Neural progenitor cell (in vitro differentiated cells): ENCODE measurements at regions not wholly inside any gene's neighbourhood (a gene's known extent, or its start where the extent isn't known, plus 50 kb on each side); places are given as distances from the start of the nearest gene placed in this dataset.

Experiments used
- DNase-seq: peaks from one replicate; pipeline ENCODE4 v3.0.0-alpha.2; 2016; ENCODE audit warnings: low spot score
- H2AFZ ChIP-seq: fragments of 200-600 bp; sonication (generic); replicated peaks from 2 replicates; pipeline ENCODE4 v1.6.1; 2016; ENCODE audit warnings: antibody characterized with exemption
- H3F3A ChIP-seq: fragments of 200-600 bp; sonication (generic); 2 replicates; pipeline ENCODE4 v1.6.1; 2016; ENCODE audit warnings: antibody characterized with exemption, low read depth
- H3K27ac ChIP-seq: fragments of 200-600 bp; sonication (generic); 2 replicates; pipeline ENCODE4 v1.5.1; 2016; ENCODE audit warnings: mild to moderate bottlenecking
- H3K27me3 ChIP-seq: fragments of 200-600 bp; sonication (generic); 2 replicates; pipeline ENCODE4 v1.6.1; 2016; ENCODE audit warnings: mild to moderate bottlenecking, moderate library complexity
- H3K36me3 ChIP-seq: fragments of 200-600 bp; sonication (generic); 2 replicates; pipeline ENCODE4 v1.5.1; 2016
- H3K4me1 ChIP-seq: fragments of 200-600 bp; sonication (generic); 2 replicates; pipeline ENCODE4 v1.6.1; 2016; ENCODE audit warnings: mixed run types
- H3K4me2 ChIP-seq: fragments of 200-600 bp; sonication (generic); 2 replicates; pipeline ENCODE4 v1.6.1; 2016
- H3K4me3 ChIP-seq: fragments of 200-600 bp; sonication (generic); 2 replicates; pipeline ENCODE4 v1.5.1; 2016
- H3K79me2 ChIP-seq: fragments of 200-600 bp; sonication (generic); 2 replicates; pipeline ENCODE4 v1.6.1; 2016; ENCODE audit warnings: low read depth
- H3K9ac ChIP-seq: fragments of 200-600 bp; sonication (generic); 2 replicates; pipeline ENCODE4 v1.6.1; 2016
- H3K9me3 ChIP-seq: fragments of 200-600 bp; sonication (generic); 2 replicates; pipeline ENCODE4 v1.5.1; 2016; ENCODE audit warnings: low read depth
- H4K20me1 ChIP-seq: fragments of 200-600 bp; sonication (generic); 2 replicates; pipeline ENCODE4 v1.6.1; 2016; ENCODE audit warnings: low read depth
- H3K27ac Mint-ChIP-seq: 3 replicates; pipeline ENCODE4 v1.8.0; 2021; ENCODE audit warnings: mixed read lengths
- H3K27me3 Mint-ChIP-seq: 2 replicates; pipeline ENCODE4 v1.8.0; 2022; ENCODE audit warnings: low read depth, mild to moderate bottlenecking, inconsistent platforms, moderate library complexity, mixed read lengths; ENCODE audit not compliant: insufficient read depth
- H3K36me3 Mint-ChIP-seq: 3 replicates; pipeline ENCODE4 v1.8.0; 2021; ENCODE audit warnings: mixed read lengths
- H3K4me1 Mint-ChIP-seq: 3 replicates; pipeline ENCODE4 v1.8.0; 2021; ENCODE audit warnings: mixed read lengths
- H3K4me3 Mint-ChIP-seq: 3 replicates; pipeline ENCODE4 v1.8.0; 2021; ENCODE audit warnings: mild to moderate bottlenecking, moderate library complexity, mixed read lengths
- H3K9me3 Mint-ChIP-seq: 3 replicates; pipeline ENCODE4 v1.8.0; 2020; ENCODE audit warnings: mixed read lengths
- CTCF ChIP-seq: fragments of 200-600 bp; sonication (generic); IDR thresholded peaks from 2 replicates; pipeline ENCODE4 v1.5.1; 2017; ENCODE audit warnings: antibody characterized with exemption, mild to moderate bottlenecking
- EZH2 ChIP-seq: fragments of 200-600 bp; sonication (generic); IDR thresholded peaks from 2 replicates; pipeline ENCODE4 v1.6.1; 2017; ENCODE audit warnings: antibody characterized with exemption, mild to moderate bottlenecking, moderate library complexity
- EZH2phosphoT487 ChIP-seq: fragments of 200-600 bp; sonication (generic); IDR thresholded peaks from 2 replicates; pipeline ENCODE4 v1.6.1; 2017; ENCODE audit warnings: antibody characterized with exemption

- DNase-seq, result peak; percentile 49
Observed at GRCh38 chr2:236352761-236353593, 88.8 kb upstream of the ASB18 start.

GRCh38 chr2:236353594-236353942, 89.4 kb upstream of the ASB18 start:
- no peak overlapping the region for H3K27ac Mint-ChIP-seq
- Histone ChIP-seq H3K4me2 (no peak overlapping the region), H3K9ac (no peak overlapping the region), H3K27me3 (no peaks in the 10 kb centered on the region), H3K27ac (no peak overlapping the region), H3K9me3 (no peaks in the 10 kb centered on the region), H3F3A (peaks cover 14% of the 10 kb centered on the region), H3K79me2 (no peaks in the 10 kb centered on the region), H4K20me1 (no peaks in the 10 kb centered on the region), H2AFZ (no peak overlapping the region), H3K4me3 (no peak overlapping the region), H3K36me3 (no peaks in the 10 kb centered on the region), H3K4me1 (peaks cover under 1% of the 10 kb centered on the region)
- H3K27me3 Mint-ChIP-seq, result peaks cover 6% of the 10 kb centered on the region
- DNase-seq, result no peak
- TF ChIP-seq EZH2phosphoT487 (no peak), EZH2 (no peak), CTCF (no peak)
- H3K36me3 Mint-ChIP-seq, result no peaks in the 10 kb centered on the region
- no peaks in the 10 kb centered on the region for H3K9me3 Mint-ChIP-seq
- H3K4me3 Mint-ChIP-seq, result no peak overlapping the region
- H3K4me1 Mint-ChIP-seq, result peaks cover 7% of the 10 kb centered on the region

More at GRCh38 chr2:236352761-236353593, 88.8 kb upstream of the ASB18 start:
- Histone ChIP-seq H3K4me2 (no peak overlapping the region), H3K9me3 (no peaks in the 10 kb centered on the region), H3K9ac (no peak overlapping the region), H3K79me2 (no peaks in the 10 kb centered on the region), H3F3A (peaks cover 13% of the 10 kb centered on the region), H3K4me3 (no peak overlapping the region), H3K4me1 (peaks cover 5% of the 10 kb centered on the region), H3K27ac (no peak overlapping the region), H3K36me3 (no peaks in the 10 kb centered on the region), H3K27me3 (no peaks in the 10 kb centered on the region), H4K20me1 (no peaks in the 10 kb centered on the region), H2AFZ (no peak overlapping the region)
- no peaks in the 10 kb centered on the region for H3K36me3 Mint-ChIP-seq
- no peaks in the 10 kb centered on the region for H3K9me3 Mint-ChIP-seq
- TF ChIP-seq CTCF (peak; percentile 98), EZH2 (no peak), EZH2phosphoT487 (no peak)
- H3K4me3 Mint-ChIP-seq, result no peak overlapping the region
- no peak overlapping the region for H3K27ac Mint-ChIP-seq
- H3K4me1 Mint-ChIP-seq, result peaks cover 11% of the 10 kb centered on the region
- H3K27me3 Mint-ChIP-seq, result peaks cover 6% of the 10 kb centered on the region

- Histone ChIP-seq H3K4me1 (peaks cover under 1% of the 10 kb centered on the region), H3K79me2 (no peaks in the 10 kb centered on the region), H2AFZ (no peak overlapping the region), H3F3A (peaks cover 18% of the 10 kb centered on the region), H3K9me3 (no peaks in the 10 kb centered on the region), H3K4me2 (no peak overlapping the region), H3K36me3 (no peaks in the 10 kb centered on the region), H3K4me3 (no peak overlapping the region), H3K9ac (no peak overlapping the region), H3K27me3 (no peaks in the 10 kb centered on the region), H3K27ac (no peak overlapping the region), H4K20me1 (no peaks in the 10 kb centered on the region)
- DNase-seq, result no peak
- H3K36me3 Mint-ChIP-seq, result no peaks in the 10 kb centered on the region
- H3K9me3 Mint-ChIP-seq, result no peaks in the 10 kb centered on the region
- H3K27ac Mint-ChIP-seq, result no peak overlapping the region
- TF ChIP-seq EZH2, result no peak
- TF ChIP-seq EZH2phosphoT487, result no peak
- no peak for TF ChIP-seq CTCF
- peaks cover 3% of the 10 kb centered on the region for H3K27me3 Mint-ChIP-seq
- no peak overlapping the region for H3K4me3 Mint-ChIP-seq
- peaks cover 10% of the 10 kb centered on the region for H3K4me1 Mint-ChIP-seq
Observed at GRCh38 chr2:236354056-236354940, 90.1 kb upstream of the ASB18 start.
